HG02870 (cell line): ENCODE measurements at regions not wholly inside any gene's neighbourhood (a gene's known extent, or its start where the extent isn't known, plus 50 kb on each side); places are given as distances from the start of the nearest gene placed in this dataset.
"Not testable (repeated sequence)": the region's sequence is repeated elsewhere in the genome, so short reads cannot be mapped to it uniquely, and the experiment has no call there.

ENCODE experiments used
- ATAC-seq: cut with Tn5 transposase; IDR thresholded peaks from one replicate; pipeline ENCODE4 v1.9.1; 2021; ENCODE audit warnings: mild to moderate bottlenecking, moderate library complexity; ENCODE audit not compliant: unreplicated experiment

DNA sequence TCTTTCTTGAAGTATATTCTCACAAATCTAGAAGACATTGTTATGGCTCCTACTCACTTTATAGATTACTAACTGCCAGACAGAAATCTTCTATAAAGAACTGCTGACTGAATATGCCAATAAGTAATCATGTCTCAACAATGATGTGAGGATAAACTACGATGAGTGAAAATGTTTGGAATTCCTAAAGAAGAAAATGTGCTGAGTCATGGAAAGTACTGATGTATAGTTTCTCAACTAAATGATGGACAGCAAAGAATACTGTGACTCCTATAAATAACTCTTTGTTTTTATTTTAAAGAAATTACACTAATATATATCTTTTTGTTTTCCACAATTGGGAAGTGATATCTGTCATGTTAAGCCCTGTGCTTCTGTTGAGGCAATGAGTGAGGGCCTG lies 232.9 kb downstream of the LNPK start:
- no peak for ATAC-seq

DNA sequence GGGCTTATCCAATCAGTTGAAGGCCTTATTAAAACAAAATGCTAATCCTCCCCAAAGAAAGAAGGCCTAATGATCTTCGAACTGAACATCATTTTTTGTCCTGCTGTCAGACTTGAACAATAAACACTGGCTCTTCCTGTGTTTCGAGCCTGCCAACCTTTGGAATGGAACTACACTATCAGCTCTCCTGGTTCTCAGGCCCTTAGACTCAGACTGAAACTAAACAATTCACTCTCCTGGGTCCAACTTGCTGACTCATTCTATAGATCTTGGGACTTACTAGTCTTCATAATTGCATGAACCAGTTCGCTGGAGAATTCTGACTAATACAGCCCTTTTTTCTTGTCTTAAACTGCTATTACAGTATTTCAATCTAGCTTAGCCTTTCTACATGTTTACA lies 235.2 kb downstream of the LNPK start:
- ATAC-seq: no peak

DNA sequence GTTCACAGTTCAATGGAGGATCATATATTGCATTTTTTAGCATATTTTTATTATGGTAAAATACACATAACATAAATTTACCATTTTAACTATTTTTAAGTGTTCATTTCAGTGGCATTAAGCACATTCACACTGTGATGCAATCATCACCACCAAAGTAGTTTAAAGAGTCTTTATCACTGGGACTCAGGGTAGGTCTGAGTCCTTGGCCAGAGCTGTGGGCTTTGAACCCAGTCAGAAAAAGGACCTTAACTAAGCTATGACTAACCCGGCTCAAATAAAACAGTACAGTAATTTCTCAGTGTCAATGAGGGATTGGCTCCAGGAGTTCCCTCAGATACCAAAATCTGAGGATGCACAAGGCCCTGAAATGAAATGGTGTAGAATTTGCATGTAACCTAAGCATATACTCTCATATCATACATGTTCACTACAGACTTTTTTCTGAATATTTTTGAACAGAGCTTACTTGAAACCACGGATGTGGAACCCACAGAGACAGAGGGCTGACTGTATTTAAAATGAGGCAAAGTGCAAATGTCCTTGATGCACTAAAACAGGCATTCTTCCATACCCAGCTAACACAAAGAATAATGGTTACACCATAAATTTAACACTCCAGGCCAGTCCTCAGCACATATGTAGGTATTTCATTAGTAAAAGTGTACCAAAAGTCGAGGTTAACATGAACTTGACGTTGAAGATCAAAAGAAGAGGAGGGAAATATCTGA lies 246.2 kb downstream of the LNPK start:
- no peak for ATAC-seq

DNA sequence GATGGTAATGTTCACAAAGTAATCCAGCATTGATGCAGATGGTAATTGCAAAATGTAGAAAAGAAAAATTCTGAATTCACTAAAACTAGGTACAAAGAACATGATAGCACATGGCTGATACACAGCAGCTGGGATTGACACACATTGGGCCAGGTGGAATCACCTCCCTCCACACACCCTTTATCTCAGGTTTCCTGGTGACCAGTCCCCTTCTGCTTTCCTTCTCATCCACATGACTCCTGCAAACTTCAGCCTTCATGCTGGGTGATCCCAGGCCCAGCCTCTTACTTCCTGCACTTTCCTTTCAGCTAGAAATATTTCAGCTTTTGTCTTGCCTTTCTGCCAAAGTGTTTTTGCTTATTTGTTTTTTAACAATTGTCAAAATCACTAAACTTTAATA lies 246.9 kb downstream of the LNPK start:
- no peak for ATAC-seq

DNA sequence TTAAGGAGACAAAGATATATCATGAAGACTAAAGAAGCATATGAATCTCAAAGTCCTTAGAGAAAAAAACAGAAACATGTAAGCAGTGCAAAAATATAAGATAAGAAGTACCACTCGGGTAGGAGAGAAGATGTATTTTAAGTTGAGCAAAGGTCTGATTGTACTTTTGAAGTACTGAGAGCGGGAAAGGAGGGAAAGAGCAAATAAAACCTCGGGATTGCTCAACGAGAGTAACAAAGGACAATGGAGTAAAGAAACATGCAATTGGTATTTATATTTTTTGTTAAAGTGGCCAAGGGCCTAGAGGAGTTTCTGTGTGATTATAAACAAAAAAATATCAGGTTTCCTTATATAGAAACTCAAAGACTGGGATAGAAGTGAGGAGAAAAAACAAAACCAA lies 251.9 kb downstream of the LNPK start:
- no peak for ATAC-seq

DNA sequence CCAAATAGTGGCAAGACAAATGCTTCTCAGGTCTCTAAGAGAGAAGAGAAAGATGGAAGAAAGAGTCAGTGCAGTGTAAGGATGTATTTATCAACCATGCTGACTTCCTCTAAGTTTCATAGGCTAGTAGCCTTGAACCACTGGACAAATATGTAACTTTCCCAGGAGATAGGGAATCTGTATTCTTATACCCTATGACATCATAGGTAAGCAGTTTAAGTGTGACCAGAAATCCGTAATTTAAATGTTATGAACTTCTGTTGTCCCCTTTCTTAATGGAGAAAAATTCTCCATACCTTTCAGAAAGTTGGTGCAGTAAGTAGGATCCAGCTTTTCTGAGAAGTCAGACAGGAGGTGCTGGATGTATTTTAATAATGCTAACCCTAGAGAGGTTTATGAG lies 256.2 kb downstream of the LNPK start:
- ATAC-seq: no peak

DNA sequence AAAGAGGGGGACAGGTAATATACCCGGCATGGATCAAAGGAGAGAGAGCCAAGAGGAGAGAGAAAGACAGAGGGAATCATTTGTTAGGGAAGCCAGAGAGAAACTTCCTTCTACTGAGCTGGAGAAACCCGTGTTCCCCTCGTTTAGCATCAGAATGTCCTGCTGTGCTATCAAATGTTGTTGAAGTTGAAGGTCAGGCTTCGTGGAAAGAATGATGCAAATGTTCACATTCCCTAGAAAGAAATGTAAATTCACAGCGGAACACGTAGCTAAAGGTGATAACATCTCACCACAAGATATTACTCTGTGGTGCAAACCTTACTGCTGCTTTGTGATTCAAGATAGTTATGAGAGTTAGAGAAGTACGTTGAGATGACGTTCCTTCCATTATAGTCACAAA lies 258.1 kb downstream of the LNPK start:
- ATAC-seq: no peak

DNA sequence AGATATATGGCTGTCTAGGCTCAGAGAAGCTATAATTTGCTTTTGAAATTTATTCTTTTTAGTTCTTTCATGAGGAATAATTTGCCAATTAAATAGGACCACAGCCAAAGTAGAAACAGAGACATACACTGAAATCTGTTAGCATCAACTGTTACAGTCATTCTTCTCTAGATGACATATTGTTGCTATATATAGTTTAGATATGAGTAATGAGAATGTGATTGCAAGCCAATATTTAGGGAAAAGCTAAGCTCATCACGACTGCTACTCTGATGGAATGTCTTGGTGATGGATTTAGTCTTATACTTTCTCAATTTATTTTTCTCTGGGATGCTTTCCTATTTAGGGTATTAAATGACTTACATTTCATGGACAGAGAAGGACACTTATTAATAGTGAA lies 259.1 kb downstream of the LNPK start:
- no peak for ATAC-seq

DNA sequence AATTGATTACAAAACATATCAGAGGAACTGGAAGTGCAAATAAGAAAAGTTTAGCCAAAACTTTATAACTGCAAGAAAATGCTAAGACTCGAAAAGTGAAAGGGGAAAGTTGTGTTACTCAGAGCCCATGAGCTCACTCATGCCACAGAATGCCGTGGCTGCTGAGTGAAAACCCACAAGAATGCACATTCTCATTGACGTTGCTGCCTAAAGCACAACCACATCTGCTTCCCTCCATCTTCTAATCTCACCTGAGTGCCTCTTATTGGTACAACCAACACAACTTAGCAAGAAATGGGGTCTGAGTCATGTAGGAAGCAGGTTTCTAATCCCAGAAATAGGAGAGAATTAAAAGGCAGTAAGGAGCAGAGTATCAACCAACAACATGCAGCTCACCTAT lies 259.7 kb downstream of the LNPK start:
- ATAC-seq: no peak

DNA sequence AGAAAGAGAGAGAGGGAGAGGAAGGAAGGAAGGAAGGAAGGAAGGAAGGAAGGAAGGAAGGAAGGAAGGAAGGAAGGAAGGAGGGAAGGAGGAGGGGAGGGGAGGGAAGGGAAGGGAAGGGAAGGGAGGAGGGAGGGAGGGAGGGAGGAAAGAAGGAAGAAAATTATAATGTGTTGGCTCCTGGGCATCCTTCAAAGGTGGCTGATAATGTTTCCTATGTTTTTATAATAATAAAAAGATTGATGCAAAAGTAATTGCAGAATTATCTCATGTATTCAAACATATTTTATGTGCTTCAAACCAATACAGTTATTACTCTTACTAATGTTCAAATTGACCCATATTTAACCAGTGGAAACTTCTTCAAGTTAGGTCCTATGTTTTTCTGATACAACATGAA lies 260.9 kb downstream of the LNPK start:
- no peak for ATAC-seq

DNA sequence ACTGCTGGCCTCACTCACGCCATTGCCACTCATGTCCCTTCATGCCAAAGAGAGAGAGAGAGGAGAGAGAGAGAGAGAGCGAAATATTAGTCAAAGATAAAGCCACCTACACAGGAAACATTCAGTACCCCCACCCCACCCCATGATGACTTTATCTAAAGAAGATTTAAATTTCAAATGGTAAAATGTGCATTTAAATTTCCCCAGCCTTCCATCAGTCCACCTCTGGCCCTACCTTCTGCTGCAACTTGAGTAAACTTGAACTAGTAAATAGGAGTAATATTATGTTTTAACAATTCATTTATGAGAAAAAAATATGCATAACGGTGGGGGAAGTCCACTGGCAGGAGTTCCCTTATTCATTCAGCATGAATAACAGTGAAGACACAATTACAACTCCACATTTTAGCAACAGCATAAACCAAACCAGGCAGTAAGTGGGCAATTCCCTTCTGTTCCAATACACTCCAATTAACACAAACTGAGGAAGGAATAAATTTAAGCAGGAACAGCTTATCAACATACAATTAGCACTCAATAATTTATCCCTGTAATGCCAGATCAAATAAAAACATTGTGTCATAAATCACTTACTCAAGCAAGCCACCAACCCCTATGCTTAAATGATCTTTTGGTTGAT lies 264.2 kb downstream of the LNPK start:
- ATAC-seq: no peak

DNA sequence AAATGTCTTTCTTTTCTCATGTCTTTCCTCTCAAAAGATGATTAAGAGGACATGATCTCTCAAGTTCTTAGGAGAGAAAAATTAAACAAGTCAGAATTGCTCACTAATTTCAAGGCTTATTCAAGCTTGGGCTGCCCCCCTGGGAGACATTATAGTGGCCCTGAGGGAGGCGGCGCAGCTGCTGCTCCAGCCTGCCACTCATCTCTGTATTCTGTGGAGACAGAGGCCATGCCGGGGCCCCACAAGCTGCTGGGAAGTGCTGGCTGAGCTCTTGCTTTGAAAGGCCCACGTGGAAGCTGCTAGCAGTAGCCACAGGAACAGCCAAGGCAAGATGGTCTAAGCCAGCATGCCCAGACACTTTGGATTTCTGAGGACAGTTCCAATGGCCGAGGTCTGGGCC lies 267.4 kb downstream of the LNPK start:
- ATAC-seq: no peak

DNA sequence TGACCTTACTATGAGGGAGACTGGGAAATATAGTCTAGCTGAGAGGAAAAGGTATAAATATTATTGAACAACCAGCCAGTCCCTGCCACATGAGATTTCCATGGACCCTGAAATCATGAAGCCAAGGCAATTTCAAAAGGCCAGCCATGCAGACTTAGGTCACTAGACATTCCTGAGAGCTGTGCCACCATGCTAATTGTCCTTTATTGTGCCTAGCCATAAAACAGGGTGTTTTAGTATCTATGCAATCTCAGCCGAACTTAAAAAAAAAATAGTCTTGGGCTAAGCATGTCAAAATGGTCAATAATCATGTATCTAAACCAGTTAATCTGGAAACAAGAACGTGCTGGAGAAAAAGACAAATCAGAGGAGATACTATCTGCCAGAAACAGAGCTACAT lies 269.5 kb downstream of the LNPK start:
- no peak for ATAC-seq

DNA sequence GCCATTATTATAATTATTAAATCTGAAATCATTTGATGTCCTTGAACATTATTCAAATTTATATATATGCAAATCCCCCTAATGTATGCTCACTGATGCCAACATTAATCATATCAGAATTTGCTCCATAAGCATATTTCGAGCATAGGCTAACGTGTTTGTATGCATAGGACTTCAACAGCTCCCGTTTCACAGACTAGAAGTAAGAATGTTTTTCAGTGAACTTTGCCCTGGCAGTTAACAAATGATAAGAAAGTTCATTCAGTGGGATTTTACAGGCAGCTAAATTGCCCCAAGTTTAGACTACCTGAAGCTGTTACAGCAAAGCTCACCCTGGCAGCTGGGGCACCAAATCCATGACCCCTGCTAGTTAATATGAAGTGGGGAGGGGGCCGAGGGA lies 272.0 kb downstream of the LNPK start:
- no peak for ATAC-seq

DNA sequence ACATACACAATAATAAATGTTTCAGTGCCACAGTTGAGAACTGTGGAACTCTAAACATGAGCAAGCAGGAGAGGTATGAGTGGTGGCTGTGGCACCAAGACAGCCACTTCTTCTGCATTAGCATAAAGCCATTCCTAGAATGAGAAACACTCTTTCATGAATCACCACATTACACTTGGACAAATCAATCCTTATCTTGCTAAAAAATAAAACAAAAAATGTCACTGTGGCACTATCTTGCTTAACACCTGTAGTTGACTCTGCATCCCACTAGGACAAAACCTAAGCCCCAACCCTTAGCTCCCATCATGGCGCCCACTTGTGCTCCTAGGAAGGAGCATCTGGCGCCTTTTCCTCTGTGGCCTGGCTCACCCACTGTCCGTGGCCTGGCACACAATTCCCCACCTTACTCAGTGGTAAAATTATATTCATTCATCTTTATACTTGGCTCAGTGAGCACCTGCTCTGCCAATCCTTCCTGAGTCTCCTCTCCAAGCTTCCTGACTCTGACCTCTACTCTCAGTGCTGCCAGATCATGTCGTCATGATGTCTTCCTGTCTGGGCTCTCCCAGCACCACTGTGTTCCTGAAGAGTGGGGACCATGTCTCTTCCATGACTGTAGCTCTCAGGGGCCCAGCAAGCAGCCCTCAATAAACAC lies 272.9 kb downstream of the LNPK start:
- ATAC-seq: no peak

DNA sequence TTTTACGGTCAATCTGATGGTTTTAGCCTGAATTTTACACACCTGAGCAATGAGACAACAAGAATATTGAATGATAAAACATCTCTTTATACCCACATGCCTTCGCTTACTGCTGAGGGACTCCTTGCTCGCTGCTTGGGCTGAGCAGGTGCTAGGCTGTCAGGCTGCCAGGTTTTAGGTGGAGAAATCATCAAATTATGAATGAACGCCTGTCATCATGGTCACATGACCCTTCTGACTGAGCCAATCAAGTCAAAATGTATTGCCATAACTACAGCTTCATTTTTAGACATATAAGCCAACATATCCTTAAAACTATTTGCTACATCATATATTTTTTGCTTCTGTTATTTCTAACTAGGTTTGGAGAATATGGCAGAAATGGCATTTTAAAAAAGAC lies 274.0 kb downstream of the LNPK start:
- no peak for ATAC-seq

DNA sequence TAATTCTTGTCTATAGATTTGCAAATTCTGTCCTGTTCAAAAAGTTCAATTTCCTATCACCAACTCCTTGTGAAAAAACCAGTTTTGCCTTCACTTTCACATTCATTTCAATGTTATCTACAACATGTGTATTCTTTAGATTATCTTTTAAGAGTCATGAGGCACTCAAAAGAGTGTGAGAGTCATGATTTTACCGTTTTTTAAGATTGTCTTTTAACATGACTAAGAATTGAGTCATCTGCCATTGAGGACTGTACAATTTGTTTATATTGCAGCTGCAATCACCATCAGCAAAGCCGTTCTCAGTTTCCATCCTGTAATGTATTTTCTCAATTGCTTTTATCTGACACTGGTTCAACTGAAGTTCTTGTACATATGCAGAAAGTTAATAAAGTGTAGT lies 275.8 kb downstream of the LNPK start:
- no peak for ATAC-seq

DNA sequence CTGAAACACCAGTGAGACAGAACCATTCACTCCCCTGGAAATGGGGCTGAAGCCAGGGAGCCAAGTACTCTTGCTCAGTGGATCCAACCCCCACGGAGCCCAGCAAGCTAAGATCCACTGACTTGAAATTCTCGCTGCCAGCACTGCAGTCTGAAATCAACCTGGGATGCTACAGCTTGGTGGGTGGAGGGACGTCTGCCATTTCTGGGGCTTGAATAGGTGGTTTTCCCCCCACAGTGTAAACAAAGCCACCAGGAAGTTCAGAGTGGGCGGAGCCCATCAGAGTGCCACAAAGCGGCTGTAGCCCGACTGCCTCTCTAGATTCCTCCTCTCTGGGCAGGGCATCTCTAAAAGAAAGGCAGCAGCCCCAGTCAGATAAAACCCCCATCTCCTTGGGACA lies 292.8 kb downstream of the LNPK start:
- ATAC-seq: no peak

DNA sequence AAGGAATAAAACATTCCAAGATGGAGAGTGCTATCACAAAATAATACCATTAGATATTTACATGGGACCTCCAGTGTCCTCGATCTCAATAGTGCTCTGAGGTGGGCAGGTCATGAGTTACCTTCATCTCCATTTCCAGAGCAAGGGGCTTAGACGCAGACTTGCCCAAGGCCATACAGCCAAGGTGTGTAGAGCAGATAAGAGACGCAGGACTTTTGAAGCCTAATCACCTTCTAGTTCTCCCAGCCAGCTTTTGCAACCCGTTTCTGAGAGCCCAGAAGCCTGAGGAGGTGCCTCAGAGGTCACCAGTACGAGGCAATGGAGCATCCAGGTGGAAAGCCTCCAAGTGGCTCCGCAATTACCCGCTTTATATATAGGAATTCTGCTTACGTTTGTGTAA lies 294.7 kb downstream of the LNPK start:
- no peak for ATAC-seq

DNA sequence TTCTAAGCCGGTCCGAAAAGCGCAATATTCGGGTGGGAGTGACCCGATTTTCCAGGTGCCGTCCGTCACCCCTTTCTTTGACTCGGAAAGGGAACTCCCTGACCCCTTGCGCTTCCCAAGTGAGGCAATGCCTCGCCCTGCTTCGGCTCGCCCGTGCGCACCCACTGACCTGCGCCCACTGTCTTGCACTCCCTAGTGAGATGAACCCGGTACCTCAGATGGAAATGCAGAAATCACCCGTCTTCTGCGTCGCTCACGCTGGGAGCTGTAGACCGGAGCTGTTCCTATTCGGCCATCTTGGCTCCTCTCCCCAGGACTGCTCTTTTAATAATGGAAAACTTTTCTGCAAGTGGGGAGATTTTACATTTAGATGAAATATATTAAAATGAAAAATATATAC lies 297.5 kb downstream of the LNPK start:
- ATAC-seq: not testable (repeated sequence)

DNA sequence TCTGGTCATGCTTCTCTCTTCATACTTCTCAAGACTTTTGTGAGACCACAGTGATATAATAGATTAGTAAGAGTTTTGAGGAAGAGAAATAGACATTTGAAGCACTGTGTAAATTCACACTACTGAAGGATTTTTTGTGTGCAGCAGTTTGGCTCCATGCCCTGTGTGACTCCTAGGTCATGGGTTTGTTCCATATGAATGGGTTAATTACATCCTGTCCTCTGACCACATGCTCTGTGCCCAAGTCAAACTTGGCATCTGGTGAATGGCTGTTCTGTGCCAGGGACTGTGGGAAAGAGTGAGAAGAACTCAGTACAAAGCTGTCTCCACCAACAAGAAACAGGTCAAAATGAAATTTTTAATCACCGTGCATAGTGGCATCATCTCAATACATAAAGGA lies 304.0 kb downstream of the LNPK start:
- no peak for ATAC-seq

DNA sequence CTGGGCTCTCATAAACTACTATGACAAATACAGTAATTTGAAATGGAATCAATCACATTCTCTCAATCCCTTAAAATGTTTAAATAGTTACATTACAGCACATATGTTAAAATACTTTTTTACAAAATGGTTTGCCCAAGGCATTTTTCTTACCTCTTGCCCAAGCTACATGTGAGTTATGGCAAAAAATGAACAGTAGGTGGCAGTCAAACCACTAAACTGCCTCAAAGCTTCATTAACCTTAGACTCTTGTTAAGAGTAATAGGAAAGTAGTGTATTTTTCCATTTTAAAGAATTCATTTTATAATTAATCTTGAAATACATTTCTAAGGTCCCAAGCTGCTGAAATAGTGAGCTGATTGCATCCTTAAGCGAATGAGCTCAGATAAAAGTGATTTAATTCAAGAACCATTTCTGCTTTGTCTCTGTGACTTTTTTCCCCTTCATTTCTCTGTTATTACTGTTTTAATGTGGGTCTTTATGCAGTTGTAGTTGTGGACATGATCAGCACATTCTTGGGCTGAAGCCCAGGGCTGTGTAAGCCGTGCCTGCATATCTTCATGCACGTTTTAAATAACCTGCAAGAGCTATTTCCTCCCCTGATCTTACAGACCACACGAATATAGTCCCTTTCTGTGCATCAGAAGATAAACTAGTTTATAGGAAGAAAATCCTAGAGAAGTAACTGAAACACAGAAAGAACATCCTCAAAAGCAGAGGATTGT lies 311.8 kb downstream of the LNPK start:
- ATAC-seq: peak; percentile 67
